A673 (cell line): ENCODE measurements at regions not wholly inside any gene's neighbourhood (a gene's known extent, or its start where the extent isn't known, plus 50 kb on each side); places are given as distances from the start of the nearest gene placed in this dataset.

Experiments
- BruUV-seq: library from RNA; stranded (reverse); fragments of 400-500 nt; replicated peaks from 2 replicates; lab custom pipeline; 2021; lab: Mats Ljungman, UMichigan
- CTCF ChIA-PET: fragments of 300-600 bp; sonication (Branson Sonifier 250); formaldehyde crosslinking; loops from one replicate; lab custom pipeline; 2022; ENCODE audit warnings: antibody characterized with exemption; lab: Charles Lee
- POLR2A ChIA-PET: fragments of 300-600 bp; sonication (Branson Sonifier 250); formaldehyde crosslinking; loops from one replicate; lab custom pipeline; 2022; ENCODE audit warnings: antibody characterized with exemption; ENCODE audit not compliant: low non-redundant PET; lab: Charles Lee
- DNase-seq: peaks from one replicate; pipeline ENCODE4 v3.0.0-alpha.2; 2015; ENCODE audit warnings: low spot score
- H3K27ac ChIP-seq: fragments of 200-600 bp; sonication (generic); 2 replicates; pipeline ENCODE4 v1.5.1; 2016; ENCODE audit warnings: mixed run types, low read depth, mild to moderate bottlenecking, mixed read lengths, antibody characterized with exemption, low read length; ENCODE audit not compliant: poor library complexity, severe bottlenecking
- H3K27me3 ChIP-seq: fragments of 200-600 bp; sonication (generic); replicated peaks from 2 replicates; pipeline ENCODE4 v1.6.1; 2017; ENCODE audit warnings: mixed run types, low read depth, mild to moderate bottlenecking, mixed read lengths, antibody characterized with exemption, low read length; ENCODE audit not compliant: insufficient read depth, poor library complexity
- H3K36me3 ChIP-seq: fragments of 200-600 bp; sonication (generic); 2 replicates; pipeline ENCODE4 v1.6.1; 2016; ENCODE audit warnings: mixed run types, mild to moderate bottlenecking, mixed read lengths, antibody characterized with exemption, low read length; ENCODE audit not compliant: insufficient read depth, poor library complexity, severe bottlenecking
- H3K4me1 ChIP-seq: fragments of 200-600 bp; sonication (generic); 2 replicates; pipeline ENCODE4 v1.6.1; 2017; ENCODE audit warnings: mixed run types, mild to moderate bottlenecking, mixed read lengths, antibody characterized with exemption, low read length; ENCODE audit not compliant: insufficient read depth, poor library complexity, severe bottlenecking
- H3K4me3 ChIP-seq: fragments of 200-600 bp; sonication (generic); 2 replicates; pipeline ENCODE4 v1.5.1; 2016; ENCODE audit warnings: low read depth, mixed run types, mild to moderate bottlenecking, mixed read lengths, low read length; ENCODE audit not compliant: poor library complexity, severe bottlenecking
- H3K9me3 ChIP-seq: fragments of 200-600 bp; sonication (generic); 2 replicates; pipeline ENCODE4 v1.6.1; 2016; ENCODE audit warnings: mixed run types, low read depth, mild to moderate bottlenecking, mixed read lengths, antibody characterized with exemption, low read length; ENCODE audit not compliant: poor library complexity, severe bottlenecking
- EZH2 ChIP-seq: fragments of 200-600 bp; sonication (generic); IDR thresholded peaks from 2 replicates; pipeline ENCODE4 v1.6.1; 2017; ENCODE audit warnings: borderline replicate concordance, low read depth, mild to moderate bottlenecking, mixed read lengths, antibody characterized with exemption, low read length; ENCODE audit not compliant: poor library complexity, severe bottlenecking
- intact Hi-C: fragments of 100-400 bp; cut with micrococcal nuclease; formaldehyde crosslinking; loops from one replicate; pipeline ENCODE4 v1.10.0; 2022; ENCODE audit not compliant: unreplicated experiment
- TF ChIP-seq, protein P1 (sequence below): fragments of 300-800, 200-600 bp; sonication (generic); conservative IDR thresholded peaks from 2 replicates; pipeline ENCODE4 v1.5.1; 2017; ENCODE audit warnings: low read depth, mild to moderate bottlenecking, antibody characterized with exemption, low read length, moderate library complexity, mixed read lengths

GRCh38 chr18:39741755-39742466, 2176.3 kb upstream of the CELF4 start:
- no peak overlapping the region for H3K4me3 ChIP-seq
- H3K27ac ChIP-seq = no peak overlapping the region
- H3K27me3 ChIP-seq = no peaks in the 10 kb centered on the region
- H3K36me3 ChIP-seq = no peaks in the 10 kb centered on the region
- CTCF ChIA-PET = no interaction called here
- no peaks in the 10 kb centered on the region for H3K9me3 ChIP-seq
- no TSS peak for BruUV-seq
- TF ChIP-seq, protein P1, sequence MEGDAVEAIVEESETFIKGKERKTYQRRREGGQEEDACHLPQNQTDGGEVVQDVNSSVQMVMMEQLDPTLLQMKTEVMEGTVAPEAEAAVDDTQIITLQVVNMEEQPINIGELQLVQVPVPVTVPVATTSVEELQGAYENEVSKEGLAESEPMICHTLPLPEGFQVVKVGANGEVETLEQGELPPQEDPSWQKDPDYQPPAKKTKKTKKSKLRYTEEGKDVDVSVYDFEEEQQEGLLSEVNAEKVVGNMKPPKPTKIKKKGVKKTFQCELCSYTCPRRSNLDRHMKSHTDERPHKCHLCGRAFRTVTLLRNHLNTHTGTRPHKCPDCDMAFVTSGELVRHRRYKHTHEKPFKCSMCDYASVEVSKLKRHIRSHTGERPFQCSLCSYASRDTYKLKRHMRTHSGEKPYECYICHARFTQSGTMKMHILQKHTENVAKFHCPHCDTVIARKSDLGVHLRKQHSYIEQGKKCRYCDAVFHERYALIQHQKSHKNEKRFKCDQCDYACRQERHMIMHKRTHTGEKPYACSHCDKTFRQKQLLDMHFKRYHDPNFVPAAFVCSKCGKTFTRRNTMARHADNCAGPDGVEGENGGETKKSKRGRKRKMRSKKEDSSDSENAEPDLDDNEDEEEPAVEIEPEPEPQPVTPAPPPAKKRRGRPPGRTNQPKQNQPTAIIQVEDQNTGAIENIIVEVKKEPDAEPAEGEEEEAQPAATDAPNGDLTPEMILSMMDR = no peak
- TF ChIP-seq EZH2 = no peak
- POLR2A ChIA-PET = no interaction called here
- intact Hi-C loops = no loop called here
- peak; percentile 37 for DNase-seq
- H3K4me1 ChIP-seq = peaks cover 6% of the 10 kb centered on the region

DNA sequence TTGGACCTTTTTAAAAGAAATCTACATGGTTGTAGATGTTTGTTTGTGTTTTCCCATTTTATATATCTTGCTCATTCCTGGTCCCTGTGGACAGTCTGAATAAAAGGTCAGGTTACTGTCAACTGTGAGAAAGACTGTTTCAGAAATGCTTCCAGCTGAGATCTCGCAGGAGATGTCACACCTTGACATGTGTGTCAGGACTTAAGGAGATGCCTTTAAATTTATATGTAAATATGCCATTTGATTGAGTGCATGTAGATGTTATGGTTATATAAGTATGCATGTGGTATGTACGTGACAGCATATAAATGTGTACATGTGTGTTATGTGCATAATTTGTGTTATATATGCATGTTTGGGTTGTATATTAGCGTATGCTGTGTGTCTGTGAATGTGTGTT, 2172.3 kb upstream of the CELF4 start:
- Histone ChIP-seq H3K27ac (no peak overlapping the region), H3K4me1 (peaks cover 6% of the 10 kb centered on the region), H3K4me3 (no peak overlapping the region), H3K9me3 (no peaks in the 10 kb centered on the region), H3K27me3 (no peaks in the 10 kb centered on the region), H3K36me3 (no peaks in the 10 kb centered on the region)
- ChIA-PET POLR2A (no interaction called here), CTCF (no interaction called here)
- intact Hi-C loops = no loop called here
- no TSS peak for BruUV-seq
- no peak for DNase-seq
- TF ChIP-seq, protein P1 = no peak
- TF ChIP-seq EZH2 = no peak

- CTCF ChIA-PET = no interaction called here
- intact Hi-C loops = no loop called here
Observed at GRCh38 chr18:39732918-39733317, 2167.3 kb upstream of the CELF4 start.

More at GRCh38 chr18:39732918-39733317, 2167.3 kb upstream of the CELF4 start:
- H3K27ac ChIP-seq = no peak overlapping the region
- POLR2A ChIA-PET = no interaction called here
- TF ChIP-seq, protein P1 = peak; percentile 38
- TF ChIP-seq EZH2 = no peak
- DNase-seq = no peak
- no TSS peak for BruUV-seq
- peaks cover 6% of the 10 kb centered on the region for H3K4me1 ChIP-seq
- H3K27me3 ChIP-seq = no peaks in the 10 kb centered on the region
- H3K9me3 ChIP-seq = no peaks in the 10 kb centered on the region
- H3K36me3 ChIP-seq = no peaks in the 10 kb centered on the region
- no peak overlapping the region for H3K4me3 ChIP-seq
